ENCODE measurements at regions not wholly inside any gene's neighbourhood (a gene's known extent, or its start where the extent isn't known, plus 50 kb on each side); places are given as distances from the start of the nearest gene placed in this dataset.

DNA sequence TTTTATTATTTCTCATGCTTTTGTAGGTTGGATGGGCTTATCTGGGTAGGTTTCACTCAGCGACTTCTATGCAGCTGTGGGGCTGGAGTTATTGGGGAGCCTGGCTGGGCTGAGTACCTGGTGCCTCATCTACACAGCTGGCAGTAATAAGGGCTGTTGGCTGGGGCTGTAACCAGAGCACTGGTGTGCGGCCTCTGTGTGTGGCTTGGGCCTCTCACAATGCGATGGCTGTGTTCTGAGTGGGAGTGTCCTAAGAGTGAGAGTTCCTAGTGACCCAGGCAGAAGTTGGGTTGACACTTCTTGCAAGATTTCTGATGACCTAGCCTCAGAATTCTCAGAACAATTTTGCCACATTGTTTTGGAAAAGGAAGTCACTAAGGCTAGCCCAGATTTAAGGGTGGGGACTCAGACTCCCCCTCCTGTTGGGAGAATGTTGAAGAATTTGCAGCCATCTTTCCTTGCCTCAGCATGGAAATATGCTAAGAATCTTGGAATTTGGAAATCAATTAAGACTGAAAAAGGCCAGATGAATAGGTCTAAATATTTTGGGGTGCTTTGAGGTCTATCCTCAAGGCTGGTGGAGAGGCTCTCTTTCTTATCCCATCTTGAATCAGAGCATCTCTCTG lies 158.8 kb downstream of the SCP2D1 start:
- DNase-seq, result no peak

DNA sequence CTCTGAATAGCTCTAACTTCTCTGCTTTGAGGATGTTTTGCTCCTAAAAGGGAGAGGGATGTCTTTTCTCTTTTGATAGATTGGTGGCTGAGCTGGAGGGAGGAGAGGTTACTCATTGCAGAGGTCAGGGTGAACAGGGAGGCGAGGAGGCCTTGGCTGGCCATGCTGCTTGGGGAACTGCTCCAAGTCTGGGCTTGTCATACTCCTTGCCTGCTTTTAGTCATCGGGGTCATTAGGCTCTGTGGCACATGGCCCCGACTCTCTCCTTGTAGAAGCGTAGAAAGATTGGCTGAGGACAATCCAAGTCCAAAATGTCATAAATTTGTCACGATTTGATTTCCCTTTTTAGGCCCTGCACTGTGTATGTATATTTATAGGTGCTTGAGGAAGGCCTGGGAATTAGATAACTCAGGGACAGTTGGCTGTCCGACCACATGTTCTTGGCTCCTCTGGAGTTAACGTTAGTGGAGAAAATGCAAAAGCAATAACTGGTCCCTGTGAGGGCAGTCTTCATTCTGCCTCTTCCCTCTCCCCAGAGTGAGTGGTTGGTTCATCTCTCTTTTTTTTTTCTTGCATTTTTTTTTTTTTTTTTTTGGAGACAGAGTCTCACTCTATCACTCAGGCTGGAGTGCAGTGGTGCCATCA lies 160.1 kb downstream of the SCP2D1 start:
- DNase-seq, result no peak

- DNase-seq, result no peak
Observed at GRCh38 chr20:18974660-18975059, 161.1 kb downstream of the SCP2D1 start.

GRCh38 chr20:18977441-18977840 lies 163.9 kb downstream of the SCP2D1 start:
- DNase-seq, result no peak

GRCh38 chr20:18978311-18978710 lies 164.7 kb downstream of the SCP2D1 start:
- DNase-seq, result no peak

DNA sequence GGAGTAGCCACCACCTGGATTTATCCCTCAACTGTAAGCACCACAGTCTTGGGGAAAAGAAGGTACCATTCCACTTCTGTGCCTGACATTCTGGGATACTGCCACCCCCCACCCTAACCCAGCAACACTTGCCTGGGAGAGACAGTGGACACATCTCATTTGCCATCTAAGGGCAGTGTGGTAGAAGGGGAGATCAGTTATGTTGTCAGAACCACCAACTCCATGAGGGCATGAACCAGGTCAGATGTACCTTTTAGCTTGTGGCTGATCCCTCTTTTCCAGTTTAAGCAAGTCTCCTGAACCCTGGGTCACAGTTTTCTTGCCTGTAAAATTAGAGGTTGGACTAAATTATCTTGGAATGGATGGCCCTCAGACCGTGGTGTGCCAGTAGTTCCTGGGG lies 165.5 kb downstream of the SCP2D1 start:
- no peak for DNase-seq

DNA sequence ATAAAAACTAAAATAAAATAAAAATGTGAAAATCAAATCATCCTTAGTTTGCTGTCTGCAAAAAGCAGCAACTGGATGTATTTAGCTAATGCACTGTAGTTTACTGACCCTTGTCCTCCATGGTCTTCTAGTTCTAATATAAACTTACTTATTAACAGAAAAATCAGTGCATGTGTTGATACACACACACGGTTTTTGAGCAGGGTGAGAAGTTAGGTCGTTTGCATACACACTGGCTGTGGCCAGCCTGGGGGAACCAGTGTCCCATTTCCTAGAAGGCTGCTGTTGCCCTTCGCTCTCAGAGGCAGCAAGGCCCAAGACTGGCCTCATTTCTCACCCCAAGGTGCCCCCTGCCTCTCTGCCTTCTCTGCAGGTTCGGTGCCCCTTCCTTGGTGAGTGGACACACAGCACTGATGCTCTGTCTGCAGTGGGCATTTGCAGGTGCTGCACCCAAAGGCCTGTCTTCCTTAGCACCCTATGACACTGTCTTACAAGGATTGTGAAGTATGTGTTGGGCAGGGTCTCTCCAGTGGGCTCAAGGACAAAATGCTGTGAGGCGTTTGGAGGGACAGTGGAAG lies 168.5 kb downstream of the SCP2D1 start:
- DNase-seq, result no peak

GRCh38 chr20:18983796-18984195 lies 170.2 kb downstream of the SCP2D1 start:
- DNase-seq, result no peak

DNA sequence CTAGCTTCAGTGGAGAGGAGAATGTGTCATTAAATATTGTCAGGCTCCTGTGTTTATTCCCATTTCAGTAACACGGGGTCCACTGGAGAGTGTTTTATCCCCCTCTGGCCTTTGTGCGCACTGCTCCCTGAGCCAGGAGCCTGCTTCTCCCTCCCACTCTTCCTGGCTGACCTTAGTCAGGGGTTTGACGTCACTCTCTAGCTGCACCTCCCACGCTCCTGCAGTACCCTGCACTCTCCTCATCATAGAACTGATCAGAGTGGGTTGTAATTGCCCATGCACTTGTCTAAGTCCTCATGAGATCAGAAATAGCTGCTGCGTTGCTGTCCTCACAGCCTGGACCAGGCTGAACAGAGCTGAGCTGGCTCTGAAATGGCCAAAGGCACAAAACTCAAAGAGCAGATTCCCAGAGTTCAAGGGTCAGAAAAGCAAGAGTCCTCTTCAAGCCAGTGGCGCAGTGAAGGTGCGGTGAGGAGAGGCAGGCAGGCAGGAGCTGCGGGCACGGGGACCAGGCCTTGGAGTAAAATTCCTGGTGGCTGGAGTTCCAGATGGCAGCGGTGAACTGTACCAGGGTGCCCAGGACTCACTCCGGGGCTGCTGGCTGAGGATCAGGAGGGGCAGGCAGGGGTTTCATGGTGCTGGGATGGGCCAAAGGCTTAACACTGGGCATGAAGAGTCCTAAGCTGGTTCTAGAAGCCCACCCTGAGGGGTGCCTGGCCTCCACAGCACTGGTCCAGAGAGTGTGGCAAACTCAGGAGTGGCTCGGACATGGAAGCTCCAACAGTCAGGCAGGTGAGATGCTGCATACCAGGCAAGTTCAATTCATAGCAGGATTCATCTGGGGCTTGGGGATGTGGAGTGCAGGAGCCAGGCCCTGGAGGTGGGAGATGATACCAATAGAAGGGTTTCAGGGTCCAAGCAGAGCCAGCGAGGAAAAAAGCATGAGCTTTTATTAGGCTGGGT lies 170.9 kb downstream of the SCP2D1 start:
- DNase-seq, result no peak

DNA sequence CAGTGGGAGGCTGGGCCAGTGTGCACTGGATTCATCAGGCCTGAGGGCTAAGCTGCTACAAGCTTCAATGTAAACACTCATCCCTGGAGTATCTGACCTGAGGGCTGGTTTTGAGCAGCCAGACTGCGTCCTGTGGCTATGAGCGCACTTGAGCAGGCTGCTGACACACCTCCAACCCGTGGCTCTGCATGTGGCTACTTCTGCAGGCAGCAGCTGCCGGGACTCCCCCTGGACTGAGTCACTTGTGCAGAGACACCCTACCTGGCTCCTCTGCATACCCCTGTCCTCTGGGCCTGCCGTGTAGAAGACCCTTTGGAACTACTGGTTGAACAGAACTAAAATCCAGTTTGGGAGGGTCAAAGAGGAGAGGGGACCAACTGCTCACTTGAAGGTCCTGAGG lies 172.0 kb downstream of the SCP2D1 start:
- no peak for DNase-seq

- DNase-seq, result no peak
Observed at GRCh38 chr20:18986146-18986830, 172.7 kb downstream of the SCP2D1 start.

- no peak for DNase-seq
Observed at GRCh38 chr20:18986895-18987580, 173.5 kb downstream of the SCP2D1 start.

- DNase-seq, result no peak
Observed at GRCh38 chr20:18987781-18988360, 174.3 kb downstream of the SCP2D1 start.

DNA sequence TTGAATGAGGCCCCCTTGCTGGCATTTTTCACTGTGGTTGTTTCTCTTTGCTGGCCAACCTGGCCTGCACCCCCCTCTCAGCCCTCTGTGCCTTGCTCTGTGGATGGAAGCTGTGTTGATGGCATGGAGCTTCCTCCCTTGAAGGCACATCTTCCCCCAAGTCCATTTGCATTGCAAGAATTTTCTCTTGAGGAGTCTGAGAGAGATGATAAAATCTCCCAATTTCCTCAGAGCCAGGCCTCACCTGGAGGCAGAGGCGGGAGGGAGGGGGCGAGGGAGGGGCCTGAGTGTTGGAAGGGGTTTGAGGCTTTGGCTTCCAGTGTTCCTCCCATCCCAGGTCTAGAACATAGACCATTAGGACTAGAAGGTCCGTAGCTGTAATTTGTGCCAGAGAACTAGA lies 175.1 kb downstream of the SCP2D1 start:
- DNase-seq, result no peak

DNA sequence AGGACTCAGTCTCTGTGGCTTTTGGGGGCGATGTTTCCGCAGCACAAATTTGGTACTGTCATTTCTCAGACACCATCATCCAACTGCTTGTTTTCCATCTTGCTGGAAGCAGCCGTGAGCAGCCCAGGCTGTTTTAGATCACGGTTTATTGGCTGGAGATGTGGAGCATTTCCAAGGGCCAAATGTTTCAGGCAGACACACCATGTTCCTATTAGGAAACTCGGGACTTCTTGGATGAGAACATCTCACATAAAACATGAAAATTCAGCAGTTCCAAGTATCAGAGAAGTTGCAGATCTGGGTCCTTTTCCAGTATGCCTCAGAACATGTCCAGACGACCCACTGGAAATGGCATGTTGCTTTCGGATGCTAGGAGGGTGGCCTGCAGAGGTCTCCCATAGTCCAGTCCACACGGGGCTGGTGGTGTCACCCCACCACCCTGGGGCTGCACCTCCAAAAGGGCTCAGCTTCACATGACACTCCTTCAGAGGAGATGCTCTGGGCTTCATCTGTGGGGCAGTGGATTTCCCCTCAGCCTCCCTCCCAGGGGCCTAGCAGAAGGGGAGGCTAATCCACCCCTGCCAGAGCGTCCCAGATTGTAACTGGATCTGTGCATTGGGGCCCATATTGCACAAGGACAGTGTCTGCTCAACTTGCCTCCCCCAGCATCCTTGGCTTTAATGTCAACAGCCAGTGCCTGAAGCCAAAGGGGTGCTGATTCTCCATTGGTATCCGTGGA lies 176.3 kb downstream of the SCP2D1 start:
- no peak for DNase-seq

DNA sequence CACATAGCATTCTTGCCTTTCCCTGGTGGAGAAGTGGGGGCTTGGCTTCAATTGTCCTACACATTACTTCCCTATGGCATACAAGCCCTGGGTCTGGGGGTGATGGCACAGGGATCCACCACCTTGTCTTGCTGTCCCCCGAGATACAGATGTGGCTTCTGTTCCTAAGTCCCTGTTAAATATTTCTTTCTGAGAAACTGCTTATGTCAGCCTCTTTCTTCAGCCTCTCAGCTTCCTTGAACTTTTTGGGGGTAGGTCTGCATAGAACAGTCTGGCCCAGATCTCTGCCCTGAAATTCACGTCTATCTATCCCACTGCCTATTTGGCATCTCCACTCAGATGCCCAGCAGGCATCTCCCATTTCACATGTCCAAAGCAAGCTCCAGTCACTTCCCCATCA lies 177.4 kb downstream of the SCP2D1 start:
- DNase-seq, result no peak

- no peak for DNase-seq
Observed at GRCh38 chr20:18992418-18992817, 178.8 kb downstream of the SCP2D1 start.

GRCh38 chr20:18995455-18995854 lies 181.9 kb downstream of the SCP2D1 start:
- DNase-seq, result no peak

DNA sequence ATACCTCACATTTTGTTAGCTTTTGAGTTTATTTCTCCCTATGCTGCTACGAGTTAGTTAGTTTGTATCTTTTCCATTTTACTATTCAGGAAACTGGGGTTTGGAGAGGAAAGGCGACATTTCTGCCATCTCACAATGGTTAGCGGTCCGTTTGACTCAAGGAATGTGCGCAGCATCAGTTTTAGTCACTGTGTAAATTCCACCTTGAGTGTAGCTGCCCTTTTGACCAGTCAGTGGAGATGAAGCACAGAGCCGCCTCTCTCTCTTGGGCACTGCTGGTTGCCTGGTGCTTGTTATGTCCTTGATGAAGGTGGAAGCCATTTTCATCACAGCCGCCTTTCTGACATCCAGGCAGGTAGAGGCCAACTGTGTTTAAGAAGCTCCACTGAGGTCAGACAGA lies 185.5 kb downstream of the SCP2D1 start:
- no peak for DNase-seq

DNA sequence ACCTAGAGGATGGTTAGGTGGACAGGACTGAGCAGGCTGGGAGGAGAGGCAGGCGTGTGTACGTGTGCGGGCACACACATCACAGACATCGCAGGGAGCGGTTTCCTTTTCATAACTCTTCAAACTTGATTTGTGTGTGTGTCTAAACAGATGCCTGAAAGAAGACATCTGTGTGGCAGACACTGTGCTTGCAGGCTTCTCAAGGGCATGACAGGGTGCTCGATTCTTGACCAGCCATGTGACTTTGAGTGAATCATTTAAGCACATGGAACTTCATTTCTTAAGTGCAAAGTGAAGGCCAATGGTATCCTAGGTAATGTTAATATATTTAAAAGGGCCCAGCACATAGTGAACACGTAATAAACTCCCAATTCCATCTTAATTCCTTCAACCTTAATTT lies 186.5 kb downstream of the SCP2D1 start:
- DNase-seq, result no peak

DNA sequence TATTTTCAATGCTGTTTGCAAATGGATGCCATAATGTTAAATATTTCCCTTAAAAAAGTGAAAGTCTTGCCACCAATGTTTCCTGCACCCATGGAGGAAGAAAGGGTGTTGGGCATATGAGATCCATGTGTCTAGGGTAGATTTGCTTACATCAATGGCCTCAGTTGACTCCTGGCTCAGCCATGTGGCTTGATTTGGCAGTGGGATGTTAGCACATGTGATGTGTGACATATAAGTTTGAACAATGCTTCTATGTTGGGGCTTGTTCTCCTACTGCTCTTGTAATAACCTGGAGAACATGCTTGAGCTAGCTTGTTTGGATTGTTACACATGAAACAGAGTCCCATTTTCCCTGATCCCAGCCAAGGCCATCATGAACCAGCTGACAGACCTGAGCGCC lies 187.6 kb downstream of the SCP2D1 start:
- DNase-seq, result no peak
